SJCRH30 (cell line): ENCODE measurements at regions not wholly inside any gene's neighbourhood (a gene's known extent, or its start where the extent isn't known, plus 50 kb on each side); places are given as distances from the start of the nearest gene placed in this dataset.

ENCODE experiments used
- DNase-seq, 2 experiments: peaks; one replicate each; pipeline ENCODE4 v3.0.0-alpha.2; 2015 to 2020
- H3K27ac ChIP-seq: fragments of 250-450 bp; sonication (Bioruptor Pico); 2 replicates; pipeline ENCODE4 v1.5.1; 2020; ENCODE audit warnings: mild to moderate bottlenecking, moderate library complexity
- H3K27me3 ChIP-seq: fragments of 250-450 bp; sonication (Bioruptor Pico); 2 replicates; pipeline ENCODE4 v1.5.1; 2020; ENCODE audit warnings: mild to moderate bottlenecking, moderate library complexity
- H3K36me3 ChIP-seq: fragments of 250-450 bp; sonication (Bioruptor Pico); 2 replicates; pipeline ENCODE4 v1.5.1; 2020; ENCODE audit warnings: mild to moderate bottlenecking, moderate library complexity
- H3K4me1 ChIP-seq: fragments of 250-450 bp; sonication (Bioruptor Pico); 2 replicates; pipeline ENCODE4 v1.5.1; 2020; ENCODE audit warnings: mild to moderate bottlenecking, moderate library complexity
- H3K4me3 ChIP-seq: fragments of 250-450 bp; sonication (Bioruptor Pico); 2 replicates; pipeline ENCODE4 v1.5.1; 2020; ENCODE audit warnings: mild to moderate bottlenecking, moderate library complexity
- H3K9me3 ChIP-seq: fragments of 250-450 bp; sonication (Bioruptor Pico); replicated peaks from 2 replicates; pipeline ENCODE4 v1.5.1; 2020; ENCODE audit warnings: mild to moderate bottlenecking, moderate library complexity

DNA sequence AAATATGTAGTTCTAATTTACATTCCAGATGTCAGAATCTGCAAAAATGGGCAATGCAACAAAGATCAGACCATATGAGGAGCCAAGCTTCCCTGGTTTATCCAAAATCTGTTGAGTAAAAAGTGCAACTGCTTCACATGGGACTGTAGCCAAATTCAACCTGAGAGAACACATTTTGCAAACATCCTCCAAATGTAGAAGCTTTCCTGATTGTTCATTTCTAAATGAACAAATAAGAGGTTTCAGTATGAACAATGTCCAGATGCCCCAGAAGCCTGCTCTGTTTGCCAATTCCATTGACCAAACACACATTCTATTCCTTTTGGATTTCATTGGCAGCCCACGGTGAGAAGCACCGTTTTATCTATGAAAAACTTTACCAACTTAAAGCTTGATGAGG is 117.9 kb upstream of the OSR1 start:
- no peaks in the 10 kb centered on the region for H3K36me3 ChIP-seq
- no peak overlapping the region for H3K27ac ChIP-seq
- no peaks in the 10 kb centered on the region; the same call in 1 of the 2 replicates for H3K9me3 ChIP-seq
- H3K27me3 ChIP-seq, result peaks cover 6% of the 10 kb centered on the region; the same call in 1 of the 2 replicates
- H3K4me3 ChIP-seq, result no peak overlapping the region
- DNase-seq, result no peak
- no peaks in the 10 kb centered on the region for H3K4me1 ChIP-seq

DNA sequence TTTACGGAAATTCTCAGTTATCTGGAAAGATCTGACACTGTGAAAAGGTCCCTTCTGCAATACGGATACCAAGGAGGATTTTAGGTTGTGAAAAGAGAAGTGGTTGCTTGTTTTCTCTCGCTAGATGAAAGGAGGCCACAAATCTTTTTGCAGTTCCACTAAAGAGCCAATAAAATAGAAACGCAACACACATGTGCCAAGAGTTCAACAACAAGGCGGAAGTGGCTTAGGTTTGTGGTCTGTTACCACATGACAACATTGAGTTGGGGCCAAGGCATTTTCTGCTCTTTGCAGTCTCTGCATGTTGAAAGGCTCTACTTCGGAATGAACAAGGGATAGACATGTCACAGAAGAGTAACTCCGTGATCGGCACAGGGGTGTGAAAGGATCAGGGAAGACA is 115.7 kb upstream of the OSR1 start:
- Histone ChIP-seq H3K4me3 (no peak overlapping the region), H3K36me3 (no peaks in the 10 kb centered on the region), H3K4me1 (no peaks in the 10 kb centered on the region), H3K27ac (no peak overlapping the region), H3K27me3 (peaks cover 6% of the 10 kb centered on the region; the same call in 1 of the 2 replicates), H3K9me3 (no peaks in the 10 kb centered on the region; the same call in 1 of the 2 replicates)
- DNase-seq, result peak; percentile 23 to 44

DNA sequence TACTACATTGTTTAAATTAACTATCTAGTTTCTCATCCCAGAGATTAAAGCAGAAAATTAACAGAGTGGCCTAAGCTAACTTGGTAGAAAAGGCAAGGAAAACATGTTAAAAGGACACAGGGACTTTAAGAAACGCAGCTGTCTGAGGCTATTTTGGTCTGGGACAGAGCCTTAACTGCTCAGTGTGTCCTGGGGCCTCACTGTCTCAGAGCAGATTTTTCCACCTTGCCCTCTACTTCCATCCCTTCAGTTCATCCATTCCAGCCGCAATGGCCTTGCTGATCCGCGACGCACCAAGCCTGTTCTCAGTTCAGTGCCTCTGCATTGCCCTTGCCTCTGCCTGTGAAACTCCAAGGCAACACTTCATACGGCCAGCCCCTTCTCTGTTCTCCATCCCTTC is 114.9 kb upstream of the OSR1 start:
- no peaks in the 10 kb centered on the region; the same call in 1 of the 2 replicates for H3K9me3 ChIP-seq
- no peak for DNase-seq
- H3K4me1 ChIP-seq, result no peaks in the 10 kb centered on the region

DNA sequence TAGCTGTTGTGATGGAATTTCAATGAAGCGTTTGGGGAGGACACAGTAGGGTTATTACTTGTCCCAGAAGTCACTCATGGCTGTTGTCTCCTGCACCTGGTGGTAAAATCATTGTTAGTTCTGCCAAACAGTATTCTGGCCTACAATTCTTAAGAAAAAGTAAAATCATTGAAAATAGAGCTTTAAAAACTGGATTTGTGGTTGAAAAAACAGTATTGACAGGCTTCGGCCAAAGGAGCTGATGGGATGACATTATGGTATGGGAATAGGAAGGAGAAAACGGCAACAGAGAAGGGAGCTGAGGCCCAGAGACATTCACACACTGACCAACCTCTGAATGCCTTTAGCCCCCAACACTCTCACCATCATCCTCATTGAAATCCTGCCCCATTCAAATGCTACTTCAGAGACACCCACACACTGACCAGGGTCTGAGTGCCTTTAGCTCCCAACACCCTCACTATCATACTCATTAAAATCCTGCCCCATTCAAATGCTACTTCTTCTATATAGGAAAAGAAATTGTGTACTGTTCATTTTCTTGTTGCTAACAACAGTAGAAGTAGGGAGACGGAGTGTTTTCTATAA is 114.1 kb upstream of the OSR1 start:
- H3K9me3 ChIP-seq, result no peaks in the 10 kb centered on the region; the same call in 1 of the 2 replicates
- no peak for DNase-seq
- H3K4me1 ChIP-seq, result no peaks in the 10 kb centered on the region
- H3K36me3 ChIP-seq, result no peaks in the 10 kb centered on the region
- H3K27ac ChIP-seq, result no peak overlapping the region
- peaks cover 6% of the 10 kb centered on the region; the same call in 1 of the 2 replicates for H3K27me3 ChIP-seq
- H3K4me3 ChIP-seq, result no peak overlapping the region

More for the DNA sequence above, 114.9 kb upstream of the OSR1 start:
- Histone ChIP-seq H3K27ac (no peak overlapping the region), H3K4me3 (no peak overlapping the region), H3K27me3 (peaks cover 6% of the 10 kb centered on the region; the same call in 1 of the 2 replicates), H3K36me3 (no peaks in the 10 kb centered on the region)

DNA sequence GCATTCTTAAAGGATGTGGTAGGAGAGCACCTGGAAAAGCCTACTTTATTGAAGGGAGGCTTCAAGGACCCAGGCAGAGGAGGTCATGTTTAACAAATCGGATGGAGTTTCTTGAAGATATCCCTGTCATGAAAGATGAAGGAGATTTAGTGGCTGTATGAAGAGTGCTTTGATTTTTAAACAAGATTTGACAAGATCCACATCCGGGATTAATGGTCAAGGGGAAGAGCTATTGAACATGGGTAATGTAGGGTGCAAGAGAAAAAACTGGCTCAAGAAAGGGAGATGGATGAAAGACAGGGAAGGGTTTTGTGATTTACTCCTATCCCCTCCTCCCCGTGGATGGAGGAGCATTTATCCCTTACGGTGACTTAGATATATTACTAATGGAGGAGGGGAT is 113.1 kb upstream of the OSR1 start:
- Histone ChIP-seq H3K36me3 (no peaks in the 10 kb centered on the region), H3K9me3 (no peaks in the 10 kb centered on the region; the same call in 1 of the 2 replicates), H3K27me3 (peaks cover 6% of the 10 kb centered on the region; the same call in 1 of the 2 replicates), H3K27ac (no peak overlapping the region), H3K4me3 (no peak overlapping the region), H3K4me1 (no peaks in the 10 kb centered on the region)
- DNase-seq, result no peak

DNA sequence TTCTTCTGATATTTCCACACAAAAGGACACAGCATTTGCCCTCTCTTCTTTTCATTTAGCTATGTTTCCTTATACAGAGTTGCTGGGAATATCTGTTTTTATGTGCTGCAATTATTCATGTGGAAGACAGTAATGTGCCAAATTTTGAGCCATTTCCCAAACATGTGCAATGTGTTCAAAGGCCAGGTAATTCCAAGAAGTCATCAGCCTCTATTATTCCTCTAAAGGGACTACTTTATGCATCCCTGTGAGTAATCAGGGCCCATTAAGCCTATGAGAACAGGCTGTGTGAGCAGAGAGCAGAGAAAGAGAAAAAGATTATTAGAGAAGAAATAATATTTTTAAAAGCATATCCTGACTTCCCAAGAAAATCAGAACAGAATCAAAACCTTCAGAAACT is 107.6 kb upstream of the OSR1 start:
- Histone ChIP-seq H3K27ac (no peak overlapping the region), H3K36me3 (no peaks in the 10 kb centered on the region)
- DNase-seq, result no peak

DNA sequence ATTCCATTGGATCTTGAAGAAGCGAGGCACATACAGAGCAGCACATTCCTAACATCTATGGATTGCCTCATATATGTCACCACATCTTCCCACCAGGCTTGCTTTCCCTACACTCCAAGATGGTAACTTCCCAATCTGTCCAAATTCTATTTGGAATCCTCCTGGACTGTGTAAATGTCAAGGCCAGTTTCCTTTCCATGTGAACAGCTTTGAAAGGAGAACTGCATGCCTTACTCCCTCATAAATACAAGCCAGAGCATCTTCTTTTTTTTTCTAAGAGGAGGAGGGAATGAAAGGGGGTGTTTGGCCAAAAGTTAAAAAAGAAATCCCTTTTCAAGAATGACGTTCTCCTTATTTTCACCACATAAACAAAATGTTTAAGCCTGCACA is 103.8 kb upstream of the OSR1 start:
- Histone ChIP-seq H3K36me3 (no peaks in the 10 kb centered on the region), H3K4me3 (no peak overlapping the region), H3K9me3 (peaks cover 3% of the 10 kb centered on the region), H3K27ac (no peak overlapping the region), H3K4me1 (no peaks in the 10 kb centered on the region), H3K27me3 (no peaks in the 10 kb centered on the region)
- DNase-seq, result no peak

More for the DNA sequence above, 107.6 kb upstream of the OSR1 start:
- Histone ChIP-seq H3K27me3 (no peaks in the 10 kb centered on the region), H3K9me3 (peaks cover 3% of the 10 kb centered on the region), H3K4me3 (no peak overlapping the region), H3K4me1 (no peaks in the 10 kb centered on the region)

DNA sequence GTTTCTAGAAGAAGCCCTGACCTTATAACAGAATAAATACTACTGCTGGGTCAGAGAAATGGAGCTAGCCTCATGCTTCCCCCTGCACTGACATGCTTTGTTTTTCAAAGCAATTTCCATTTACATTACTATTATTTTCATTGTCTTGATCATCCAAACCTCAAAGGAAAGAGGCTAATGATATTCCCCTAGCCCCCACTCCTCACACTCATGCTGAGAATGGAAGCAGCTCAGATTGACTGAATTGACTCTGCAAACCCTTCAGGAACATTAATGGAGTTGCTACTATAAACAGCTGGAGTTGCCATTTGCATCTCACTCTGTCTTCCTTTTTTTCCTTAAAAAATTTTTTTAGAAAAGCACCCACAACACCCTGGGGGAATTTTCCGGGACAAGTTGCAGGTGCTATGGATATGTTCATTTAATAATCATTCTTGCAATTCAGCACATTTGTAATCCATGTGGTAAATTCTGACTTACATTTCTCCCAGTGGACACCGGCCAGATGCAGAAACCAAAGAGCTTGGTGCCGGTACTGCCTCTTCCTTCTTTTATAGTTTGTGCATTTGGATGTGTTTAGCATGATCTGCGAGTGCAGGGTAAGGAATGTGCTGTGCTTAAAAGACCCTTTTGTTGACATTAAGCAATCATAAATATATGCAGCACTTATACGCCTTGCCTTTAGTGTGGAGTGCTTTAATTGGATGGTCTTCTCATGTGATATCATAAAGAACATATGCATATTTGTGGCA is 103.3 kb upstream of the OSR1 start:
- Histone ChIP-seq H3K4me1 (no peaks in the 10 kb centered on the region), H3K27ac (no peak overlapping the region), H3K27me3 (no peaks in the 10 kb centered on the region), H3K9me3 (peaks cover 3% of the 10 kb centered on the region), H3K36me3 (no peaks in the 10 kb centered on the region), H3K4me3 (no peak overlapping the region)
- no peak for DNase-seq

DNA sequence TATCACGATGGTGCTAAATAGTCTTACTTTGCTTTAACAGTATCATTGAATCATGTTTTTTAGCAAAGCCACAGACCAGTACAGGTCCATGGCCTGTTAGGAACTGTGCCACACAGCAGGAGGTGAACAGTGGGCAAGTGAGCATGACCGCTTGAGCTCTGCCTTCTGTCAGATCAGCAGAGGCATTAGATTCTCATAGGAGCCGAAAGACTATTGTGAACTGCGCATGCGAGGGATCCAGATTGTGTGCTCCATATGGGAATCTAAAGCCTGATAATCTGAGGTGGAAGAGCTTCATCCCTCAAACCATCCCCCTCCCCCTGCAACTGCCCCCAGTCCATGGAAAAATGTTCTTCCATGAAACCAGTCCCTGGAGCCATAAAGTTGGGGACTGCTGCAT is 102.3 kb upstream of the OSR1 start:
- Histone ChIP-seq H3K4me1 (no peaks in the 10 kb centered on the region), H3K36me3 (no peaks in the 10 kb centered on the region), H3K9me3 (peaks cover 3% of the 10 kb centered on the region), H3K27me3 (no peaks in the 10 kb centered on the region), H3K4me3 (no peak overlapping the region), H3K27ac (no peak overlapping the region)
- no peak for DNase-seq

DNA sequence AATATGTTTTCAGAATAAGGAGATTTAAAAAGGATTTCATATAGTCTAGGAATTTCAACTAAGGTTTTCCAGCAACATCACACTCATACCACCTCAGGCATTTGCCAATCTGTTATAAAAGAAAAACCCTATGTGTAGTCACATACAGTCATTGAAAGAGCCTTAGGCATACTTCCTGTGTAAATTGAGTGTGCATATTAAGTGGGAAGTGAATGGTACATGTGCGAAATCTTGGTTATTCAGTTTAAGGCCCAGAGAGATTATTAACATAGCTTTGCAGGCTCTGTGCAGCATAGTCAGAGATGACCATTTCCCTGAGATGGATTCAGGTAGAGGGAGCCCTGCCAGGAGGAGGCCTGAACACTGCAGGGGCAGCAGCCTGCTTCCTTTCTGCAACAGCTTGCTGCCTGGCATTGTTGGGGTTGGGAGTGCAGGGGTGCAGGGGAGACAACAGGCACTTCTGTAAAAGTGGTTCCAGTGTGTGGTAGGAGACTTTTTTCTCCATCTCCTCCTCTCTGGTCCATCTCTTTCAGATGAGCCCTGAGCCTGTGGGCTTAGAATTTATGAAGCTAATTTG is 100.1 kb upstream of the OSR1 start:
- no peaks in the 10 kb centered on the region for H3K27me3 ChIP-seq
- H3K9me3 ChIP-seq, result no peaks in the 10 kb centered on the region
- H3K36me3 ChIP-seq, result no peaks in the 10 kb centered on the region
- H3K4me3 ChIP-seq, result no peak overlapping the region
- no peaks in the 10 kb centered on the region for H3K4me1 ChIP-seq
- no peak overlapping the region for H3K27ac ChIP-seq
- no peak for DNase-seq

DNA sequence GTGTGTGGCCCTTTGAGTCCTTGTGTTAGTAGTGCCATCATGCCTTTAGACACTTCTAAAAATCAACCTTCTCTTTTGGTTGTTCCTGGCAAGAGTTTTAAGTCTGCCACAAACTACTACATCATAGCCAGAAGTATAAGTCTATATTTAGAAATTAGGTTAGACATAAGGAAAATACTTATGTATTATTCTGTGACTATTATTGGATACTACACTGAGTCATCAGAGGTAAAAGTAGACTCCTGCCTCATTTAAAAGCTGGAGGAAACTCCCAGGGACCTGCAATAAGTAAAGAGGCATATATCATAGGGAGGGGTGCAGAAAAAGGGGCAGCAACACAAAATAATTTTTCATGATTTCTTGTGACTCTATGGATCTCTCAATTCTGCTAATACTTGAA is 99.4 kb upstream of the OSR1 start:
- DNase-seq, result no peak

DNA sequence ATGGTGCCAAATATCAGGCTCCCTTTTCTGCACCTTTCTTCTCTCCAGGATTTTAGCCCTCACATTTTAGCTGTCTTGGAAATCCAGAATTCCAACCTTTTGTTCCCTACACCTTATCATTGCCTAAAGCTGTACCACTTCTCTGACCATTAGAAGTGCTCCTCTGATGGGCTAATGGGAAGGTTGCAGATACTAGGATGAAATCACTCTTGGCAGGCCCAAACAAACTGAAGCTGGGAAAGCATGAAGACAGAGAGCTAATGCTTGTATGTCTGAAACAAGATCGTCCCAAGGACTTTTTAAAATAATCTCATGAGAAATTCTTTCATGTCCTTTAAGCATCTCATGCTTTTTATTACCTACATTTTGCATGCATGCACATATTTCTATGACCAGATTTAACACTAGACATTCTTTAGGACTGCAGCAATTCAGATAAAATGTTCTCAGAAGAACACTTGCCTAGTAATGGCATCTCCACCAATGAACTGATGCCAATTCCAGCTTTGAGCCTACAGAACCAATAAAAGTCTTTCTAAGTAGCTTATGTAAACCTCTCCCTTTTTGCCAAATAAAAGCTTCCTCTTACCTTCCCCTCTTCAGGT is 98.4 kb upstream of the OSR1 start:
- Histone ChIP-seq H3K4me1 (no peaks in the 10 kb centered on the region), H3K36me3 (no peaks in the 10 kb centered on the region), H3K9me3 (no peaks in the 10 kb centered on the region), H3K27me3 (no peaks in the 10 kb centered on the region), H3K27ac (no peak overlapping the region), H3K4me3 (no peak overlapping the region)
- DNase-seq, result no peak

More for the DNA sequence above, 99.4 kb upstream of the OSR1 start:
- H3K9me3 ChIP-seq, result no peaks in the 10 kb centered on the region
- no peak overlapping the region for H3K4me3 ChIP-seq
- no peaks in the 10 kb centered on the region for H3K4me1 ChIP-seq
- no peak overlapping the region for H3K27ac ChIP-seq
- H3K27me3 ChIP-seq, result no peaks in the 10 kb centered on the region
- no peaks in the 10 kb centered on the region for H3K36me3 ChIP-seq

DNA sequence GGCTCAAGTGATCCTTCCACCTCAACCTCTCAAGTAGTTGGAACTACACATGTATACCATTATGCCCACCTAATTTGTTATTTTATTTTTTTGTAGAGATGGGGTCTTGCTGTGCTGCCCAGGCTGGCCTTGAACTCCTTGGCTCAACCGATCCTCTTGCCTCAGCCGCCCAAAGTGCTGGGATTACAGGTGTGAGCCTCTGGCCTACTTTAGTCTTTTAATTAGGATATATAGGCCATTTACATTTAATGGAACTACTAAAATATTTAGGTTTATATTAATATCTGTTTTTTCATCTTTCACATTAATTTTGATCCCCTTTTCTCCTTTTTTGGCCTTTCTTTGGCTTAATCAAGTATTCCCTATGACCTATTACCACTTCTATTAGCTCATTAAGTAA is 95.7 kb upstream of the OSR1 start:
- Histone ChIP-seq H3K4me1 (no peaks in the 10 kb centered on the region), H3K36me3 (no peaks in the 10 kb centered on the region), H3K9me3 (no peaks in the 10 kb centered on the region), H3K4me3 (no peak overlapping the region), H3K27me3 (no peaks in the 10 kb centered on the region), H3K27ac (no peak overlapping the region)
- DNase-seq, result no peak

DNA sequence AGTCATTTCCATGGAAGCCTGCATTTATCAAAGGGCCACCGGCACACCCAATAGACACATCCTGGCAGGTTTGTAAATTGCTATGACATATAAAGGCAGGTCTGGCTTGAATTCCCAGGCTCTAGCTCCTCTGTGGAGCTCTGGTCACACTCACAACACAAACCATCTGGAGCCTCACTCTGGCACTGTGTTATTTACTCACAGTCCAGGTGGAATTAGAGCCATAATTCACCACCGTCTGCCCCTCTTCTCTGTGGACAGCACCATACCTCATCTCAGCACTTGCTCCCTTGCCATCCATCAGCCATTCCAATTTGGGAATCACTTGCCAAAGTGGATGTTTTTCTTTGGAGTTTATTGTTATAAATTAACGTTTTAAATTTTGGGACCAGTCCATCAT is 84.3 kb upstream of the OSR1 start:
- Histone ChIP-seq H3K27me3 (0 out of 2 replicates have a peak, but pooled peaks cover 6% of the 10 kb centered on the region), H3K27ac (no peak overlapping the region), H3K36me3 (no peaks in the 10 kb centered on the region), H3K9me3 (no peaks in the 10 kb centered on the region), H3K4me1 (no peaks in the 10 kb centered on the region), H3K4me3 (no peak overlapping the region)
- DNase-seq, result no peak

DNA sequence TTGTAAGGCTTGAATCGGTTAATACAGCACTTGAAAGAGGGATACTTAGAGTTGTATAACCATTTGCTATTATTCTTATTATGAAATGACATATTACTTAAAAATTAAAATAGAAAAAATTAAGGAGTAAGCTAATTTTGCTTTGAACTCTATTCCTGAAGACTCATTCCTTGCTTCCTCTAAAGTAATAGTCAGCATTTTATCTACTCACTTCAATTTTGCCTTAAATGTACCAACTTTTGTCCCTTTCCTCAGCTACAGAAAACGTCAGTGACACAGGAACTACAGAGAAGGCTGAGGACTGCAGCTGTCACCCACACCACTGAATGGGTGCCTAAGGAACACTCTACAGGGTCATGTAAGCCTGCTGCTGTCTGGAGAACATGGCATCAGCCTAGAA is 80.7 kb upstream of the OSR1 start:
- Histone ChIP-seq H3K4me3 (no peak overlapping the region), H3K4me1 (no peaks in the 10 kb centered on the region), H3K36me3 (no peaks in the 10 kb centered on the region), H3K9me3 (no peaks in the 10 kb centered on the region), H3K27me3 (0 out of 2 replicates have a peak, but pooled peaks cover 6% of the 10 kb centered on the region), H3K27ac (no peak overlapping the region)
- peak in 1 of 2 experiments; percentile 9 for DNase-seq
